ENCODE measurements at regions not wholly inside any gene's neighbourhood (a gene's known extent, or its start where the extent isn't known, plus 50 kb on each side); places are given as distances from the start of the nearest gene placed in this dataset.

GRCh38 chr10:2858452-2858851 is 208.9 kb upstream of the PFKP start:
- no peak for DNase-seq (ENCODE audit: low spot score)

- DNase-seq (ENCODE audit: low spot score): no peak
Measured at GRCh38 chr10:2856598-2856997, 210.8 kb upstream of the PFKP start.

GRCh38 chr10:2852574-2853323 is 214.6 kb upstream of the PFKP start:
- no peak for DNase-seq (ENCODE audit: low spot score)

GRCh38 chr10:2851566-2851965 is 215.8 kb upstream of the PFKP start:
- DNase-seq (ENCODE audit: low spot score): no peak

- DNase-seq (ENCODE audit: low spot score): no peak
Measured at GRCh38 chr10:2850202-2850601, 217.1 kb upstream of the PFKP start.

GRCh38 chr10:2844925-2845324 is 222.4 kb upstream of the PFKP start:
- DNase-seq (ENCODE audit: low spot score): no peak

- peak; percentile 23 for DNase-seq (ENCODE audit: low spot score)
Measured at GRCh38 chr10:2839081-2839725, 228.1 kb upstream of the PFKP start.

GRCh38 chr10:2837674-2838073 is 229.7 kb upstream of the PFKP start:
- no peak for DNase-seq (ENCODE audit: low spot score)

- DNase-seq (ENCODE audit: low spot score): no peak
Measured at GRCh38 chr10:2836921-2837662, 230.3 kb upstream of the PFKP start.

GRCh38 chr10:2834214-2834613 is 233.1 kb upstream of the PFKP start:
- no peak for DNase-seq (ENCODE audit: low spot score)

GRCh38 chr10:2831509-2831908 is 235.8 kb upstream of the PFKP start:
- no peak for DNase-seq (ENCODE audit: low spot score)

- DNase-seq (ENCODE audit: low spot score): no peak
Measured at GRCh38 chr10:2828741-2829140, 238.6 kb upstream of the PFKP start.

GRCh38 chr10:2826675-2827074 is 240.7 kb upstream of the PFKP start:
- DNase-seq (ENCODE audit: low spot score): no peak

- DNase-seq (ENCODE audit: low spot score): no peak
Measured at GRCh38 chr10:2825841-2826240, 241.5 kb upstream of the PFKP start.

- DNase-seq (ENCODE audit: low spot score): no peak
Measured at GRCh38 chr10:2817940-2818636, 249.3 kb upstream of the PFKP start.

- no peak for DNase-seq (ENCODE audit: low spot score)
Measured at GRCh38 chr10:2813693-2814092, 253.7 kb upstream of the PFKP start.

GRCh38 chr10:2813286-2813685 is 254.1 kb upstream of the PFKP start:
- no peak for DNase-seq (ENCODE audit: low spot score)

GRCh38 chr10:2812631-2813030 is 254.7 kb upstream of the PFKP start:
- DNase-seq (ENCODE audit: low spot score): no peak

- DNase-seq (ENCODE audit: low spot score): no peak
Measured at GRCh38 chr10:2800178-2800577, 267.2 kb upstream of the PFKP start.

- DNase-seq (ENCODE audit: low spot score): no peak
Measured at GRCh38 chr10:2798336-2799022, 268.9 kb upstream of the PFKP start.

- no peak for DNase-seq (ENCODE audit: low spot score)
Measured at GRCh38 chr10:2791774-2792443, 275.4 kb upstream of the PFKP start.
